Natural killer cell (primary cell): ENCODE measurements at regions not wholly inside any gene's neighbourhood (a gene's known extent, or its start where the extent isn't known, plus 50 kb on each side); places are given as distances from the start of the nearest gene placed in this dataset.
"Not testable (repeated sequence)": the region's sequence is repeated elsewhere in the genome, so short reads cannot be mapped to it uniquely, and the experiment has no call there.

Experiments used
- ATAC-seq, 3 donors: fragments of 150-1000 bp in 2 of 3; fragments of 200-7000 bp in 1 of 3; cut with Tn5 transposase; 1 replicate in 1 of 3; 2 replicates in 2 of 3; pipeline ENCODE4 v1.10.0; 2021; ENCODE audit warnings: mild to moderate bottlenecking in 2 of 3, moderate library complexity in 2 of 3
- DNase-seq, 2 donors: peaks; one replicate each; pipeline versions ENCODE4 v3.0.0 to v3.0.0-alpha.2; 2013 to 2021; ENCODE audit warnings: mixed read lengths in 1 of 2
- H3K27ac ChIP-seq: one replicate; pipeline ENCODE4 v1.5.1; 2013; ENCODE audit warnings: mild to moderate bottlenecking, low read length
- H3K27me3 ChIP-seq: one replicate; pipeline ENCODE4 v1.6.1; 2013; ENCODE audit warnings: low read length; ENCODE audit not compliant: control insufficient read depth, insufficient read depth
- H3K36me3 ChIP-seq: one replicate; pipeline ENCODE4 v1.6.1; 2013; ENCODE audit warnings: low read length; ENCODE audit not compliant: control insufficient read depth, insufficient read depth
- H3K4me1 ChIP-seq: one replicate; pipeline ENCODE4 v1.6.1; 2013; ENCODE audit warnings: low read length; ENCODE audit not compliant: control insufficient read depth, insufficient read depth
- H3K4me3 ChIP-seq: one replicate; pipeline ENCODE4 v1.5.1; 2013; ENCODE audit warnings: low read length
- H3K9me3 ChIP-seq: one replicate; pipeline ENCODE4 v1.6.1; 2013; ENCODE audit warnings: low read length; ENCODE audit not compliant: control insufficient read depth, insufficient read depth
- H3K27ac Mint-ChIP-seq, 2 donors: one replicate each; pipeline ENCODE4 v1.8.0; 2022; ENCODE audit warnings: mild to moderate bottlenecking in 2 of 2, mixed read lengths in 2 of 2, moderate library complexity in 1 of 2
- H3K27me3 Mint-ChIP-seq, 2 donors: one replicate each; pipeline ENCODE4 v1.8.0; 2022; ENCODE audit warnings: low read depth in 2 of 2, mixed read lengths in 2 of 2
- H3K36me3 Mint-ChIP-seq: one replicate; pipeline ENCODE4 v1.8.0; 2022; ENCODE audit warnings: mixed read lengths
- H3K4me1 Mint-ChIP-seq, 2 donors: one replicate each; pipeline ENCODE4 v1.8.0; 2022; ENCODE audit warnings: mixed read lengths in 2 of 2
- H3K4me3 Mint-ChIP-seq: one replicate; pipeline ENCODE4 v1.8.0; 2022; ENCODE audit warnings: mild to moderate bottlenecking, moderate library complexity, mixed read lengths
- H3K9me3 Mint-ChIP-seq, 2 donors: one replicate each; pipeline ENCODE4 v1.8.0; 2022; ENCODE audit warnings: mixed read lengths in 2 of 2
- WGBS: methylation state at CpG from one replicate; pipeline ENCODE4 v1.1.7; 2013; ENCODE audit warnings: missing lambda C conversion rate; ENCODE audit not compliant: insufficient coverage; 5-methylcytosine and 5-hydroxymethylcytosine counted together
- intact Hi-C: fragments of 100-400 bp; cut with micrococcal nuclease; formaldehyde crosslinking; loops from one replicate; pipeline ENCODE4 v1.14.2; 2022
- TF ChIP-seq, protein P1 (sequence below): fragments of 200-600 bp; IDR thresholded peaks from one replicate; pipeline ENCODE4 v1.8.0; 2022; ENCODE audit warnings: antibody characterized with exemption

DNA sequence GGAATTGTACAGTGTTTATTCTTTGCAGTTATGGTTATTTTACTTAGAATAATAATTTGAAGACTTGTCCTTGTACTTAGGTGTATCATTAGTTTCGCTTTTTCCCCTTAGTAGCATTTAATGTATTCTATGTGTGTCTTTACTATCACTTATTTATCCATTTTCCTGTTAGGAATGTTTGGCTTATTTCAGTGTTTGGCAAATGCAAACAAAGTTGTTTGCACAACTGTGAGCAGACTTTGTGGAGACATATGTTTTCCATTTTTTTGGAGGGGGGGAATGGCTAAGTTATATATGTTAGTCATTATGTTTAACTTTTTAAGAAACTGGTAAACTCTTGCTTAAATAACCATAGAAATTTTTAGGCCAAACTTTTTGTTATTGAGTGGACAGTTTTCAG, 447.7 kb downstream of the SOX11 start:
- DNase-seq (no peak), ATAC-seq (no peak)
- H3K36me3 Mint-ChIP-seq: no peaks in the 10 kb centered on the region
- intact Hi-C loops: no loop called here
- no peak overlapping the region for H3K4me3 ChIP-seq
- H3K9me3 ChIP-seq: peaks cover 4% of the 10 kb centered on the region
- TF ChIP-seq, protein P1, sequence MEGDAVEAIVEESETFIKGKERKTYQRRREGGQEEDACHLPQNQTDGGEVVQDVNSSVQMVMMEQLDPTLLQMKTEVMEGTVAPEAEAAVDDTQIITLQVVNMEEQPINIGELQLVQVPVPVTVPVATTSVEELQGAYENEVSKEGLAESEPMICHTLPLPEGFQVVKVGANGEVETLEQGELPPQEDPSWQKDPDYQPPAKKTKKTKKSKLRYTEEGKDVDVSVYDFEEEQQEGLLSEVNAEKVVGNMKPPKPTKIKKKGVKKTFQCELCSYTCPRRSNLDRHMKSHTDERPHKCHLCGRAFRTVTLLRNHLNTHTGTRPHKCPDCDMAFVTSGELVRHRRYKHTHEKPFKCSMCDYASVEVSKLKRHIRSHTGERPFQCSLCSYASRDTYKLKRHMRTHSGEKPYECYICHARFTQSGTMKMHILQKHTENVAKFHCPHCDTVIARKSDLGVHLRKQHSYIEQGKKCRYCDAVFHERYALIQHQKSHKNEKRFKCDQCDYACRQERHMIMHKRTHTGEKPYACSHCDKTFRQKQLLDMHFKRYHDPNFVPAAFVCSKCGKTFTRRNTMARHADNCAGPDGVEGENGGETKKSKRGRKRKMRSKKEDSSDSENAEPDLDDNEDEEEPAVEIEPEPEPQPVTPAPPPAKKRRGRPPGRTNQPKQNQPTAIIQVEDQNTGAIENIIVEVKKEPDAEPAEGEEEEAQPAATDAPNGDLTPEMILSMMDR: no peak
- no peaks in the 10 kb centered on the region for H3K36me3 ChIP-seq
- no peak overlapping the region for H3K27ac Mint-ChIP-seq
- no peaks in the 10 kb centered on the region for H3K27me3 Mint-ChIP-seq
- peaks cover 7 to 16% of the 10 kb centered on the region in 2 donors for H3K9me3 Mint-ChIP-seq
- no peaks in the 10 kb centered on the region for H3K27me3 ChIP-seq
- no peak overlapping the region for H3K27ac ChIP-seq
- H3K4me1 Mint-ChIP-seq: no peaks in the 10 kb centered on the region
- WGBS: no CpG with 5 or more reads among the region's 1 CpG
- H3K4me3 Mint-ChIP-seq: no peak overlapping the region
- H3K4me1 ChIP-seq: no peaks in the 10 kb centered on the region

DNA sequence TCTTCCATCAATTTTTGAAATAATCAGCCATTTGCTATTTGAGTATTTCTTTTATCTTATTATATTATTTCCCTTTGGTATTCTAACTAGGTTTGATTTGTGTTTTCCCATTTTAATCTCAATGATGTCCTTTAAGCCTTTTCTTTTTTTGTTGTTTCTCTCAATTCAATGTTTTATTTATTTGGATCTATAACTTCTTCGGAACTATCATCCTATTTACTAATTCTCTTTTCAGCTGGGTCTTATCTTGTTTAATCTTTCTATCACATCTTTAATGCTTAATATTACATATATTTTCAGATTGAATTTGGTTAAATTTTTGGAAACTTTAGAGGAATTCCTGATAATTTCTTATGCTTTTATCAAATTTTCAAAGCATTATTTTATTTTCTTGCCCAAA, 448.3 kb downstream of the SOX11 start:
- DNase-seq: no peak

DNA sequence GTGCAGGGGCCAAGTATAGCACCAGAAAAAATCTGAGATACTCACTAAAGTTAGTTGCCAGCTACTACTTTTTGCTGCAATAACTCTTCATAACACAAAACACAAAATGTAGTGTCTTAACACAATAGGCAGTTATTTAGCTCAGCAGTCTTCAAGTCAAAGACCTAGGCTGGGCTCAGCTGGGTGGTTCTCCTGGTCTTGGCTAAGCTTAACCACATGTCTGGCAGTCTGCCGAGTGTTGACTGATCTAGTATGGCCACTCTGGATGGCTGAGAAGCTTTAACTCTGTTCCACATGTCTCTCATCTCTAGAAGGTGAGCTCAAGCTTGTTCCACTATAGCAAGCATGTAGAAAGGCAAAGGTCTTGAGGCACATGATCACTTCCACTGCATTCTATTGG, 451.6 kb downstream of the SOX11 start:
- intact Hi-C loops: no loop called here
- Histone ChIP-seq H3K27me3 (no peaks in the 10 kb centered on the region), H3K27ac (no peak overlapping the region), H3K4me1 (no peaks in the 10 kb centered on the region), H3K36me3 (no peaks in the 10 kb centered on the region), H3K4me3 (no peak overlapping the region), H3K9me3 (peaks cover 4% of the 10 kb centered on the region)
- Mint-ChIP-seq H3K27me3 (no peaks in the 10 kb centered on the region), H3K9me3 (peaks cover 9 to 11% of the 10 kb centered on the region in 2 donors), H3K27ac (no peak overlapping the region), H3K36me3 (no peaks in the 10 kb centered on the region), H3K4me3 (no peak overlapping the region), H3K4me1 (no peaks in the 10 kb centered on the region)
- 79% methylated on average over 1 of the region's 1 CpG for WGBS
- TF ChIP-seq, protein P1: no peak
- no peak for DNase-seq
- ATAC-seq: no peak

More for the DNA sequence above, 448.3 kb downstream of the SOX11 start:
- no peaks in the 10 kb centered on the region for H3K27me3 Mint-ChIP-seq
- H3K36me3 Mint-ChIP-seq: no peaks in the 10 kb centered on the region
- intact Hi-C loops: no loop called here
- H3K9me3 Mint-ChIP-seq: peaks cover 9 to 16% of the 10 kb centered on the region in 2 donors
- H3K4me3 ChIP-seq: no peak overlapping the region
- no peak overlapping the region for H3K4me3 Mint-ChIP-seq
- no peaks in the 10 kb centered on the region for H3K4me1 Mint-ChIP-seq
- no peaks in the 10 kb centered on the region for H3K27me3 ChIP-seq
- H3K4me1 ChIP-seq: no peaks in the 10 kb centered on the region
- H3K27ac ChIP-seq: no peak overlapping the region
- no CpG with 5 or more reads among the region's 1 CpG for WGBS
- TF ChIP-seq, protein P1: no peak
- no peak overlapping the region for H3K27ac Mint-ChIP-seq
- ATAC-seq: no peak
- H3K36me3 ChIP-seq: no peaks in the 10 kb centered on the region
- peaks cover 4% of the 10 kb centered on the region for H3K9me3 ChIP-seq

DNA sequence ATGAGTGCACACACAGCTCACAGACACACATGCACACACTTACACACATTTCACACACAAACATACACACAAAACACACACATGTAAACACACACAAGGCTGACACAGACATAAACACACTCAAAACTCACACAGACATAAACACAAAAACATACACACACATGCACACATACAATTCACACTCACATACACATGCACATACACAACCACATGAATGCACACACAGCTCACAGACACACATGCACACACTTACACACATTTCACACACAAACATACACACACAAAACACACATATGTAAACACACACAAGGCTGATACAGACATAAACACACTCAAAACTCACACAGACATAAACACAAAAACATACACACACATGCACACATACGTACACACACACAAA, 455.0 kb downstream of the SOX11 start:
- H3K9me3 Mint-ChIP-seq, H3K27ac ChIP-seq, H3K4me3 ChIP-seq, H3K27me3 Mint-ChIP-seq, H3K36me3 Mint-ChIP-seq, H3K4me1 ChIP-seq, ATAC-seq, H3K4me1 Mint-ChIP-seq, intact Hi-C loops, DNase-seq, H3K4me3 Mint-ChIP-seq, H3K9me3 ChIP-seq, H3K36me3 ChIP-seq, H3K27ac Mint-ChIP-seq, H3K27me3 ChIP-seq: not testable (repeated sequence)
- 50% methylated on average over 1 of the region's 1 CpG for WGBS
